DMS79 (cell line): ENCODE measurements at regions not wholly inside any gene's neighbourhood (a gene's known extent, or its start where the extent isn't known, plus 50 kb on each side); places are given as distances from the start of the nearest gene placed in this dataset.
"Not testable (repeated sequence)": the region's sequence is repeated elsewhere in the genome, so short reads cannot be mapped to it uniquely, and the experiment has no call there.

ENCODE experiments used
- DNase-seq: peaks from one replicate; lab custom pipeline; 2025; lab: John Stamatoyannopoulos, UW

GRCh38 chr2:95686056-95686825 lies 94.4 kb downstream of the TRIM43 start:
- DNase-seq, result peak; percentile 49

- DNase-seq, result not testable (repeated sequence)
Observed at GRCh38 chr2:95687852-95688251, 96.1 kb downstream of the TRIM43 start.

GRCh38 chr2:95691210-95691609 lies 99.4 kb downstream of the TRIM43 start:
- DNase-seq, result not testable (repeated sequence)

GRCh38 chr2:95693071-95693846 lies 101.5 kb downstream of the TRIM43 start:
- DNase-seq, result not testable (repeated sequence)

GRCh38 chr2:95695613-95696012 lies 103.8 kb downstream of the TRIM43 start:
- no peak for DNase-seq

- no peak for DNase-seq
Observed at GRCh38 chr2:95698146-95698545, 106.3 kb downstream of the TRIM43 start.

GRCh38 chr2:95699201-95700184 lies 107.7 kb downstream of the TRIM43 start:
- DNase-seq, result not testable (repeated sequence)

- DNase-seq, result no peak
Observed at GRCh38 chr2:95700519-95700918, 108.7 kb downstream of the TRIM43 start.

- DNase-seq, result no peak
Observed at GRCh38 chr2:95702471-95702870, 110.7 kb downstream of the TRIM43 start.

- not testable (repeated sequence) for DNase-seq
Observed at GRCh38 chr2:95707161-95707560, 115.4 kb downstream of the TRIM43 start.

- DNase-seq, result no peak
Observed at GRCh38 chr2:95707837-95708236, 116.0 kb downstream of the TRIM43 start.

- DNase-seq, result no peak
Observed at GRCh38 chr2:95709831-95710230, 118.0 kb downstream of the TRIM43 start.

- DNase-seq, result peak; percentile 7
Observed at GRCh38 chr2:95713470-95714177, 121.8 kb downstream of the TRIM43 start.

- peak; percentile 51 for DNase-seq
Observed at GRCh38 chr2:95714398-95714797, 122.6 kb downstream of the TRIM43 start.

GRCh38 chr2:95719473-95720060 lies 127.8 kb downstream of the TRIM43 start:
- DNase-seq, result peak; percentile 3

- no peak for DNase-seq
Observed at GRCh38 chr2:95721726-95722125, 129.9 kb downstream of the TRIM43 start.

- no peak for DNase-seq
Observed at GRCh38 chr2:95722131-95722697, 130.4 kb downstream of the TRIM43 start.

GRCh38 chr2:95723627-95724210 lies 131.9 kb downstream of the TRIM43 start:
- not testable (repeated sequence) for DNase-seq

GRCh38 chr2:95725191-95725590 lies 133.4 kb downstream of the TRIM43 start:
- DNase-seq, result not testable (repeated sequence)

- DNase-seq, result not testable (repeated sequence)
Observed at GRCh38 chr2:95725677-95726076, 133.9 kb downstream of the TRIM43 start.
